ENCODE measurements at regions not wholly inside any gene's neighbourhood (a gene's known extent, or its start where the extent isn't known, plus 50 kb on each side); places are given as distances from the start of the nearest gene placed in this dataset.

DNA sequence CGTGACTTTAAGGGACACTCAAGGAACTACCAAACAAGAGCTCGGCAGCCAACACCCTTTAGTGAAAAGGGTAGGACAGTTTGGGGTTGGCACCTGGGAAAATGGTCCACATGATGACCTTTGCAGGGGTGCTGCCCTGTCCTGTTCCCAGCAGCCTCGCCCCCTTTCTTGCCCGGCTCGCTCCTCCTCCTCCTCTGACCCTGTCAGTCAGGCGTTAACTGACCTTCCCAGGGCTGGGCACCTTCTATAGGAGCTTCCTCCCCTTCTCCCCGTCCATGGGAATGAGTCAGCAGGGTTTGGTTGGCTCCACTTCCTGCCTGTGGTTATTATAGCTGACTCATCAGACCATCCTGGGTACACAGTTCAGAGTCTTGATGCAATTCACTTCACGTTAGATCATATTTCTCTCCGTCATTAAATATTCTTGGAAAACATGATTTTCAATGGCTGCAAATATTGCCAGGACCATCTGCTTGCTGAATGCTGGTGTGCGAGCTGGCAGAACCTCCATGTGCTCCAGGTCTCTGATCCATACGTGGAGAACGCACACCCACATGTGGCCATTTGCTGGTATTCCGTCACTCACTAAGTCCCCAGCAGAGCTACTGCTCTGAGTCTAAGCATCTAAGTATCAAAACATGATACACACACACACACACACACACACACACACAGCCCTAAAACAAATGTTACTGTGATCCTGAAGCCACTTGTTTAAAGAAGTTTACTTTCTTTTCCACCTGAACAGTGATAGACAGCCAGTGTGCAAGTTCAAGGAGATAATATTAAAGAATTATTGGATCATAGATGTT lies 185.0 kb downstream of the ANAPC1 start:
- TF ChIP-seq EZH2 (IDR thresholded peaks at IDR 0.05; ENCODE audit: borderline replicate concordance, low read length), result no peak
- TF ChIP-seq, protein P1, sequence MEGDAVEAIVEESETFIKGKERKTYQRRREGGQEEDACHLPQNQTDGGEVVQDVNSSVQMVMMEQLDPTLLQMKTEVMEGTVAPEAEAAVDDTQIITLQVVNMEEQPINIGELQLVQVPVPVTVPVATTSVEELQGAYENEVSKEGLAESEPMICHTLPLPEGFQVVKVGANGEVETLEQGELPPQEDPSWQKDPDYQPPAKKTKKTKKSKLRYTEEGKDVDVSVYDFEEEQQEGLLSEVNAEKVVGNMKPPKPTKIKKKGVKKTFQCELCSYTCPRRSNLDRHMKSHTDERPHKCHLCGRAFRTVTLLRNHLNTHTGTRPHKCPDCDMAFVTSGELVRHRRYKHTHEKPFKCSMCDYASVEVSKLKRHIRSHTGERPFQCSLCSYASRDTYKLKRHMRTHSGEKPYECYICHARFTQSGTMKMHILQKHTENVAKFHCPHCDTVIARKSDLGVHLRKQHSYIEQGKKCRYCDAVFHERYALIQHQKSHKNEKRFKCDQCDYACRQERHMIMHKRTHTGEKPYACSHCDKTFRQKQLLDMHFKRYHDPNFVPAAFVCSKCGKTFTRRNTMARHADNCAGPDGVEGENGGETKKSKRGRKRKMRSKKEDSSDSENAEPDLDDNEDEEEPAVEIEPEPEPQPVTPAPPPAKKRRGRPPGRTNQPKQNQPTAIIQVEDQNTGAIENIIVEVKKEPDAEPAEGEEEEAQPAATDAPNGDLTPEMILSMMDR (conservative IDR thresholded peaks at IDR 0.05 in 1 of 2, IDR thresholded peaks at IDR 0.05 in 1 of 2; ENCODE audit: extremely low read depth in 1 of 2, insufficient read depth in 1 of 2, low read depth in 1 of 2, low read length in 2 of 2), result peak; percentile 45 to 54

All from mammary epithelial cell (primary cell).